SKM-1 (cell line): ENCODE measurements at regions not wholly inside any gene's neighbourhood (a gene's known extent, or its start where the extent isn't known, plus 50 kb on each side); places are given as distances from the start of the nearest gene placed in this dataset.
A peak's percentile ranks its signal among the peaks of the same experiment; 100 is the strongest.

Source experiments
- DNase-seq: peaks from one replicate; lab custom pipeline; 2025; ENCODE audit not compliant: unreplicated experiment; lab: John Stamatoyannopoulos, UW

- DNase-seq = no peak
Measured at GRCh38 chr18:73861771-73862170, 285.9 kb downstream of the FBXO15 start.

- no peak for DNase-seq
Measured at GRCh38 chr18:73859837-73860397, 287.7 kb downstream of the FBXO15 start.

- no peak for DNase-seq
Measured at GRCh38 chr18:73852789-73853549, 294.7 kb downstream of the FBXO15 start.

GRCh38 chr18:73850782-73851181 lies 296.9 kb downstream of the FBXO15 start:
- no peak for DNase-seq

- DNase-seq = no peak
Measured at GRCh38 chr18:73848656-73849055, 299.0 kb downstream of the FBXO15 start.

- no peak for DNase-seq
Measured at GRCh38 chr18:73843455-73843854, 304.2 kb downstream of the FBXO15 start.

- peak; percentile 35 for DNase-seq
Measured at GRCh38 chr18:73842795-73843394, 304.7 kb downstream of the FBXO15 start.

GRCh38 chr18:73841661-73842060 lies 306.0 kb downstream of the FBXO15 start:
- no peak for DNase-seq

GRCh38 chr18:73840319-73840945 lies 307.2 kb downstream of the FBXO15 start:
- no peak for DNase-seq

GRCh38 chr18:73839441-73839840 lies 308.2 kb downstream of the FBXO15 start:
- DNase-seq = no peak

- no peak for DNase-seq
Measured at GRCh38 chr18:73838107-73838506, 309.5 kb downstream of the FBXO15 start.

GRCh38 chr18:73835656-73836364 lies 311.8 kb downstream of the FBXO15 start:
- DNase-seq = no peak

- DNase-seq = no peak
Measured at GRCh38 chr18:73835039-73835438, 312.6 kb downstream of the FBXO15 start.

- DNase-seq = no peak
Measured at GRCh38 chr18:73831688-73832087, 315.9 kb downstream of the FBXO15 start.

GRCh38 chr18:73829146-73829545 lies 318.5 kb downstream of the FBXO15 start:
- DNase-seq = no peak

- no peak for DNase-seq
Measured at GRCh38 chr18:73827801-73828200, 319.8 kb downstream of the FBXO15 start.

GRCh38 chr18:73826098-73826497 lies 321.5 kb downstream of the FBXO15 start:
- DNase-seq = no peak

- no peak for DNase-seq
Measured at GRCh38 chr18:73824671-73825070, 323.0 kb downstream of the FBXO15 start.

- no peak for DNase-seq
Measured at GRCh38 chr18:73812423-73812822, 335.2 kb downstream of the FBXO15 start.

GRCh38 chr18:73807551-73808192 lies 340.0 kb downstream of the FBXO15 start:
- DNase-seq = no peak

GRCh38 chr18:73805991-73806390 lies 341.6 kb downstream of the FBXO15 start:
- no peak for DNase-seq
